Hematopoietic multipotent progenitor cell (in vitro differentiated cells): ENCODE measurements at regions not wholly inside any gene's neighbourhood (a gene's known extent, or its start where the extent isn't known, plus 50 kb on each side); places are given as distances from the start of the nearest gene placed in this dataset.
A peak's percentile ranks its signal among the peaks of the same experiment; 100 is the strongest.
"Not testable (repeated sequence)": the region's sequence is repeated elsewhere in the genome, so short reads cannot be mapped to it uniquely, and the experiment has no call there.

ENCODE experiments used
- DNase-seq, 3 donors: peaks; one replicate each; pipeline ENCODE4 v3.0.0-alpha.2; 2011 to 2015; ENCODE audit warnings: low read depth in 2 of 3, low spot score in 2 of 3

GRCh38 chr7:133132906-133133305 is 51.0 kb upstream of the CHCHD3 start:
- no peak for DNase-seq

- DNase-seq = no peak
Observed at GRCh38 chr7:133134810-133135209, 52.9 kb upstream of the CHCHD3 start.

GRCh38 chr7:133135451-133135850 is 53.6 kb upstream of the CHCHD3 start:
- no peak for DNase-seq

GRCh38 chr7:133139350-133139749 is 57.5 kb upstream of the CHCHD3 start:
- no peak for DNase-seq

DNA sequence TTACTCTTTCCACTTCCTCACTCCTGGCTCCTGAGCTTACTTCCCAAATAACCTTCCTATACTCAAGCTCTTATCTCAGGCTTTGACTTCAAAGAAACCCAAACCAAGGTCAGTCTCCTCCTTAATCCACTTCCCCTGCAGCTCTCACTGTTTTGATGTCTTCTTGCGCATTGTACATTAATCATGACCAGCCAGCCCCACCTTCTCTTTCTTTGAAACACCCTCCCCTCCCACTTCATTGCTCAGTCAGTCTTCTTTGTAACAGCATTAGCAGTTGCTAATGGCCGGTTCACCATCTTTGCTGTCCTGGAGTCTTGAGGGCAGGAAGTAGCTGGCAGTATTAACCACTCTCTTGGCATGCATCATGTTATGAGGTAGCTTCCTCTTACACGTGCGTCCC is 57.9 kb upstream of the CHCHD3 start:
- peak in 1 of 3 donors; percentile 30 for DNase-seq

- no peak for DNase-seq
Observed at GRCh38 chr7:133140994-133141595, 59.2 kb upstream of the CHCHD3 start.

DNA sequence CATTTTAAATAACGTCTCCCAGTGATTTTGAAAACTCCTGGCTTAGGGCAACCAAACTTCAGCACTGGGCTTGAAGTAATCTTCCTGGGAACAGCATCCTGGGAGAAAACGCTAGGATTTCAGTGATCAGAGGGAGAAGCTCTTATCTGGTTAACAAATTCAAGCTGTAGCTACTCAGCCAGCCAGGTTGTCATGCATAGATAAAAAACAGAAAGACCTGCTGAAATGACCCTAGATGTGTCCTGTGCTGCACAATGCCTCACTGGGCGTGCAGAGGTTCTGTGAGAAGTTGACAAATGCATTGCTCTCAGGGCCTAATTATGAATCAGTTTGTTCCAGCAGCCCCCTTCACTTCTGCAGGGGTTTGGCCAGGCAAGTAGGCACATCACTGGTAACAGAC is 68.9 kb upstream of the CHCHD3 start:
- no peak for DNase-seq

GRCh38 chr7:133152875-133153274 is 71.0 kb upstream of the CHCHD3 start:
- DNase-seq = no peak

DNA sequence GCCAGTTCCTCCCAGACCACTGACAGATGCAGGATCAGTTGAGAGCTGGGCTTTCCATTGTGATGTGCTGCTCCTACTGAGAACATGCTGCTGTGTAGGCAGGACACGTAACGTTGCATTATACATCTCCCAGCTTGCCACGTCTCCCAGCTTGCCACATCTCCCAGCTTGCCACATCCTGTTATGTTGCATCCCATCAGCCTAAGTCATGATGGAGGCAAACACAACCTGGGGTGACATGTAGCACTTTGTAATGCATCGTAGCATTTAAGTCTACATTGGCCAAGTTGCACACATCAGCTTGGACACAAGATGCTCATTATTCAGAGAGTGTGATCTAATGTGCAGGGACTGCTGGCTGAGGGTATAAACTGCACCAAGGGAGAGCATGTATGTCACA is 73.3 kb upstream of the CHCHD3 start:
- DNase-seq = no peak

DNA sequence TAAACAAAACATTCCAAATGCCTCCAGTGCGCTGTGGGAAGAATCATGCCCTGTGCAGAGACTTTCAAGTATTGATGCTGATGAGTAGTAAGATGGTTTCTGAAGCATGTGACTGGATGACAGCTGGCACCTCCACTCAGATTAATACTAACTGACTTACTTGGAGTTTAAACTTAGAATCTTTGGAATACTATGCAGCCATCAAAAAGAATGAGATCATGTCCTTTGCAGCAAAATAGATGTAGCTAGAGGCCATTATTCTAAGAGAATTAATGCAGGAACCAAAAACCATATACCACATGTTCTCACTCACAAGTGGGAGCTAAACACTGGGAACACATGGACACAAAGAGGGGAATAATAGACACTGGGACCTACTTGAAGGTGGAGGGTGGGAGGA is 73.8 kb upstream of the CHCHD3 start:
- DNase-seq = no peak

- DNase-seq = no peak
Observed at GRCh38 chr7:133157045-133157444, 75.2 kb upstream of the CHCHD3 start.

DNA sequence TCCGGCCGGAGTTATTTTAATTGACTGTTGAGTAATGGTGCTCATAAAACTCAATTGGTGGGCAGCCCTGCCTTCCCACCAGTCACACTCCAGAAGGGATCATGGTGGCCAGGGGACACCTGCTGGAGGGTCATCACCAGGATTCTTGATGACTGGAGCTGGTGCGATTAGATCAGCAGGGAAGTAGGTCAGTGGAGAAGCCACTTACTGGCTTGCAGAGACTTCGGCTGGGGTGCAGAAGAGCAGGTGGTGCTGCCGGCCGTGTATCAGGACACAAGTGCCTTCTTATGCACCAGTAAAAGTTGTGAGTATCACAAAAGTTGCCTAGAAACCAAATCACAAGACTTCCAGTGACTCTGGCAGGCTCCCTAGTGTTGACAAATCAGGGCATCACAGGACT is 82.6 kb upstream of the CHCHD3 start:
- no peak for DNase-seq

DNA sequence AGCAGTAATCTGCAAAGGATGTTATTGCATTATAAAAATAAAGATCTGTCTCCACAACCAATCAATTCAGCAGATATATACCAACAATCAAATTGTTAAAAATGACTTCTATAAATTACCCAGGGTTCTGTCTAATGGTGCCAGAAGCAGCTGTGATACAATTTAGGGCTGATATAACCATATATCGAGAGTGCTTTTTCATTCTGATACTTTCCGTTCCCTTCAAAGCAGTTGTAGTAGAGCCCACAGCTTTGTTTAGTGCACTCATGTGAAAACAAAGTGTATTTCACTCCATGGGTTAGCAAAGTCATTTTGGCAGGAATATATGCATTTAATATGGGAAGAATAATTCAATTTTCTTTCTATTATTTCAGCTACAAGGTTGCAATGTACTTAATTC is 83.1 kb upstream of the CHCHD3 start:
- no peak for DNase-seq

DNA sequence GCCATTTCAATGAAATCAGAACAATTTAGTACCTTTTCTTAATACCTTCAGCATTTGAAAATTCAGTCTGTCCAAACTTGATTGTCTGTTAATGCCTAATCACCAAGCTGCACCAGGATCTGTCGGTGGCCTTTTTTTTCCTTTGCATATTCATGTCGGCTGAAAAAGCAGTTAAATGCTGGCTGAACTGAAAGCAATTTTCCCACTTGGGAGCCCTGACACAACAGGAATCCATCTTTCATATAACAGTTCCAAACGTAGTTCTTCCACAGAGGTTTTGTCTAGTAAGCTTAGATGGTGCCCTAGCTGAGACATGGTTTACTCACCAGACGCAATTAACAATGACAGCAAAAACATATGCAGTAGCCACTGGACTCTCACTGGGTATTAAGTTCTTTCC is 83.6 kb upstream of the CHCHD3 start:
- DNase-seq = no peak

- DNase-seq = no peak
Observed at GRCh38 chr7:133167300-133167699, 85.4 kb upstream of the CHCHD3 start.

GRCh38 chr7:133169167-133169822 is 83.6 kb upstream of the EXOC4 start:
- DNase-seq = not testable (repeated sequence)

- not testable (repeated sequence) for DNase-seq
Observed at GRCh38 chr7:133177476-133177875, 75.4 kb upstream of the EXOC4 start.

DNA sequence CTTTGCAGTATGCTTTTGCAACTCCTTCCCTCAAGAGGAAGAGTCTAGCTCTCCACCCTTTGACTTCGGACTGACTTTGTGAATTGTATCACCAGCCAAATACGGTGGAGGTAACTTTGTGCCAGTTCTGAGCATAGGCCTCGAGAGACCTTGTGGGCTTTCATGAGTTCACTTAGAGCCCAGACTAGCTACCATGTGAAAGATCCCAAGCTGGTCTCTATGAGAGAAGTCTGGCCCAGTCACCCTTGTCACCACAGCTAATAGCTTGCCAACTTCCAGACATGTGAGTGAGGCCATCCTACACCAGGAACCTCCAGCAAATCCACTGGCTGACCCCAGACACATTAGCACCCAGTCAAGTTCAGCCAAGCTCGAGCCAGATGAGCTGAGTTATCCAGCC is 72.2 kb upstream of the EXOC4 start:
- DNase-seq = no peak

GRCh38 chr7:133183042-133183794 is 69.7 kb upstream of the EXOC4 start:
- DNase-seq = no peak

DNA sequence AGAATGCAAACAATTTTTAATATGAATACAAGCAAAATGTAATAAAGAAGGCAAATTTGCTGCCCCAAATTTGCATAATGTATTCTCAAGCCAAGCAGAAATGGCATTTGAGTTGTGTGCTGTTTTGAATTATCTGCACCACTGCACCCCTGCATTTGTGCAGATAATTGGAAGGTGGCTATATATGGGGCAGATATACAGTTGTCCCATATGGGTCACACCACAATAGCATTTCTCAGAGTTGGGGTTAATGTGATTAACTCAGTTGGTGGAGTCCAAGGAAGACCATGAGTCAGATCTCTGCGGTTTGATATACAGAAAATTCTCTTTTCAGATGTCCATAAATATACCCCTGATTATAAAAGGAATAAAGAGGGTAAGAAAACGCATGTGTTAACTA is 68.9 kb upstream of the EXOC4 start:
- DNase-seq = no peak

- no peak for DNase-seq
Observed at GRCh38 chr7:133185512-133185911, 67.4 kb upstream of the EXOC4 start.

DNA sequence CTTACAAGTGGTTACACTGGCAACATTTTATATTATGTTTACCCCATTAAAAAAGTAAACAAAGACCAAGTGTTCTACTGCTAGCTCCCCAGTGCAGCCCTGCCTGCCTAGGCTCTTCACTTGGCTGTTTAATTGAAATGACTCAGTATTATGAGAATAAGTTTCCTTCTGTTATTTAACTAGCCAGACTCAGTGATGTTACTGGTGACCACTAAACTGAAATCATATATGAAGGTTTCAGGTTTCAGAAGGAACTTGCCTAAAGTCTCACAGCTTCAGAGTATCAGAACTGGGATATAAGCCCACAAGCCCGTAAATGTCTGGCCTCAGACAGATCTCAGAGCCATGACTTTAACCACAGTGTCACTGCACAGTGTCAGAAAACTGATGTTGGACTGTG is 66.8 kb upstream of the EXOC4 start:
- DNase-seq = no peak
